Endothelial cell (in vitro differentiated cells): ENCODE measurements at regions not wholly inside any gene's neighbourhood (a gene's known extent, or its start where the extent isn't known, plus 50 kb on each side); places are given as distances from the start of the nearest gene placed in this dataset.

Experiments used
- DNase-seq: peaks from one replicate; pipeline ENCODE4 v3.0.0; 2021; ENCODE audit warnings: low spot score
- H3K27ac Mint-ChIP-seq: one replicate; pipeline ENCODE4 v1.8.0; 2021; ENCODE audit warnings: mixed read lengths, inconsistent platforms; ENCODE audit not compliant: unreplicated experiment
- H3K27me3 Mint-ChIP-seq: one replicate; pipeline ENCODE4 v1.8.0; 2021; ENCODE audit warnings: mild to moderate bottlenecking, moderate library complexity, mixed read lengths, inconsistent platforms; ENCODE audit not compliant: unreplicated experiment
- H3K36me3 Mint-ChIP-seq: one replicate; pipeline ENCODE4 v1.8.0; 2021; ENCODE audit warnings: mild to moderate bottlenecking, low read depth, mixed read lengths, inconsistent platforms; ENCODE audit not compliant: unreplicated experiment
- H3K4me1 Mint-ChIP-seq: one replicate; pipeline ENCODE4 v1.8.0; 2021; ENCODE audit warnings: mild to moderate bottlenecking, mixed read lengths, inconsistent platforms; ENCODE audit not compliant: unreplicated experiment
- H3K4me3 Mint-ChIP-seq: one replicate; pipeline ENCODE4 v1.8.0; 2021; ENCODE audit warnings: mild to moderate bottlenecking, mixed read lengths, inconsistent platforms; ENCODE audit not compliant: unreplicated experiment
- H3K9me3 Mint-ChIP-seq: one replicate; pipeline ENCODE4 v1.8.0; 2021; ENCODE audit warnings: mixed read lengths, inconsistent platforms; ENCODE audit not compliant: unreplicated experiment
- CTCF ChIP-seq: fragments of 200-600 bp; sonication (generic); IDR thresholded peaks from one replicate; pipeline ENCODE4 v1.5.0; 2021; ENCODE audit warnings: antibody characterized with exemption; ENCODE audit not compliant: unreplicated experiment

GRCh38 chr2:4353668-4354067 is 650.3 kb downstream of the DCDC2C start:
- no peak for TF ChIP-seq CTCF
- H3K27me3 Mint-ChIP-seq, result peaks cover 1% of the 10 kb centered on the region
- no peaks in the 10 kb centered on the region for H3K4me1 Mint-ChIP-seq
- no peak for DNase-seq
- H3K9me3 Mint-ChIP-seq, result peaks cover 3% of the 10 kb centered on the region
- H3K36me3 Mint-ChIP-seq, result no peaks in the 10 kb centered on the region
- no peak overlapping the region for H3K4me3 Mint-ChIP-seq
- H3K27ac Mint-ChIP-seq, result no peak overlapping the region

- H3K27me3 Mint-ChIP-seq, result peaks cover 1% of the 10 kb centered on the region
- no peak overlapping the region for H3K4me3 Mint-ChIP-seq
- no peak overlapping the region for H3K27ac Mint-ChIP-seq
- DNase-seq, result no peak
- TF ChIP-seq CTCF, result no peak
- no peaks in the 10 kb centered on the region for H3K4me1 Mint-ChIP-seq
- H3K9me3 Mint-ChIP-seq, result no peaks in the 10 kb centered on the region
- H3K36me3 Mint-ChIP-seq, result no peaks in the 10 kb centered on the region
Measured at GRCh38 chr2:4354164-4354563, 650.8 kb downstream of the DCDC2C start.

GRCh38 chr2:4354678-4355077 is 651.3 kb downstream of the DCDC2C start:
- DNase-seq, result peak; percentile 39
- Mint-ChIP-seq H3K4me1 (no peaks in the 10 kb centered on the region), H3K27ac (no peak overlapping the region), H3K4me3 (no peak overlapping the region), H3K27me3 (peaks cover 1% of the 10 kb centered on the region), H3K36me3 (no peaks in the 10 kb centered on the region), H3K9me3 (no peaks in the 10 kb centered on the region)
- peak; percentile 47 for TF ChIP-seq CTCF

GRCh38 chr2:4356109-4356508 is 652.7 kb downstream of the DCDC2C start:
- no peak overlapping the region for H3K4me3 Mint-ChIP-seq
- no peaks in the 10 kb centered on the region for H3K9me3 Mint-ChIP-seq
- TF ChIP-seq CTCF, result no peak
- DNase-seq, result no peak
- no peaks in the 10 kb centered on the region for H3K4me1 Mint-ChIP-seq
- no peaks in the 10 kb centered on the region for H3K36me3 Mint-ChIP-seq
- H3K27me3 Mint-ChIP-seq, result no peaks in the 10 kb centered on the region
- H3K27ac Mint-ChIP-seq, result no peak overlapping the region

- Mint-ChIP-seq H3K4me1 (no peaks in the 10 kb centered on the region), H3K27ac (no peak overlapping the region), H3K9me3 (no peaks in the 10 kb centered on the region), H3K36me3 (no peaks in the 10 kb centered on the region), H3K27me3 (no peaks in the 10 kb centered on the region), H3K4me3 (no peak overlapping the region)
- TF ChIP-seq CTCF, result no peak
- DNase-seq, result no peak
Measured at GRCh38 chr2:4356541-4356940, 653.2 kb downstream of the DCDC2C start.
